ENCODE measurements at regions not wholly inside any gene's neighbourhood (a gene's known extent, or its start where the extent isn't known, plus 50 kb on each side); places are given as distances from the start of the nearest gene placed in this dataset.

DNA sequence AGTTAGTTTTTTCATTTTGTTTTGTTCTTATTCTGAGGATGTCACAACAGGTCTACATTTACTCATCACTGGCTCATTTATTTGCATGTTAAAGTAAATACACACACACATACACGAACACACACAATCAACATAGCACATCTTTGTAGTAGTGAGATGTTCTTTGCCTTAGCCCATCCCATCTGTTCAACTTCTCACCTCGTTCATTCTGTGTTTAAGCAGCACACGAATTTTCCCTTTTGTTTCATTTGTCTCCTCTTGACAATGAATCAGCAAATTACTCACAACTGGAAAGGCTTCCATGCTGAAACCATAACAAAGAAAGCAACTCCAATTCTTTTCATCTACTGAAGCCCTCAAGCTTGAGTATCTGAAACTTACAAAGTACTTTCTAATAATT lies 133.3 kb upstream of the CHRM3 start:
- intact Hi-C loops (cut with micrococcal nuclease), result no loop called here
- no peaks in the 10 kb centered on the region for H3K36me3 Mint-ChIP-seq (ENCODE audit: low read depth)
- H3K9me3 Mint-ChIP-seq, result peaks cover 25% of the 10 kb centered on the region
- no peaks in the 10 kb centered on the region for H3K27me3 Mint-ChIP-seq
- no peaks in the 10 kb centered on the region for H3K4me1 Mint-ChIP-seq (ENCODE audit: low read depth)
- no peak overlapping the region for H3K4me3 Mint-ChIP-seq
- H3K27ac Mint-ChIP-seq, result no peak overlapping the region

DNA sequence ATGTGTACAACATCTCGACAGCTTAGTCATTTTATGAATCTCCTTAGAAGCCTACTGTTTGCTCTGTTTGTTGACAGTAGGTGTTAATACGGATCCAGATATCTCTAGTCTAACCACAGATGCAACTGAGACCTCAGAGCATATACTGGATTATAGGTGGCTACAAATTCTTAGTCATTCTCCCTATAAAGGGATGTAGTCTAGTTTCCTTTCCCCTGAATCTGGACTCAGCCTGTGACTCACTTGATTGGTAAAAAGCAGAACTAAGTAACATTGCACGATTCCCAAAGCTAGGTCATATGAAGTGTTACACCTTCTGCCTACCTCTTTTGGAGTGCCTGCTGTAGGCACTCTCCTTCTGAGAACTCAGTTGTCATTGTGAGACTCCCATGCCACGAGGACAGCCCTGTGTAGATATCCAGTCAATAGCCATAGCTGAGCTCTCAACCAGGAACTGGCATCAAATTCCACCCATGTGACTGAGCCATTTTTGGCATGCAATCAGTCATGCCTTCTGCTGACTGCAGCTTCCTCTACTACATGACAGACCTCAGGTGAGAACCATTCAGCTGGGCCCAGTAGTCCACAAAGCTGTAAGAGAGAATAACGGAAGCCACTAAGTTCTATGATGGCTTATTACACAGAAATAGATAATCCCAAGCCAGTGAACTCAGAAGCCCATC lies 135.9 kb upstream of the CHRM3 start:
- Mint-ChIP-seq H3K9me3 (no peaks in the 10 kb centered on the region), H3K27me3 (no peaks in the 10 kb centered on the region), H3K36me3 (ENCODE audit: low read depth) (no peaks in the 10 kb centered on the region), H3K4me1 (ENCODE audit: low read depth) (no peaks in the 10 kb centered on the region), H3K4me3 (no peak overlapping the region), H3K27ac (no peak overlapping the region)
- intact Hi-C loops (cut with micrococcal nuclease), result no loop called here

- Mint-ChIP-seq H3K4me1 (ENCODE audit: low read depth) (no peaks in the 10 kb centered on the region), H3K27me3 (no peaks in the 10 kb centered on the region), H3K27ac (no peak overlapping the region), H3K9me3 (no peaks in the 10 kb centered on the region), H3K4me3 (no peak overlapping the region), H3K36me3 (ENCODE audit: low read depth) (no peaks in the 10 kb centered on the region)
- intact Hi-C loops (cut with micrococcal nuclease), result no loop called here
These were observed 139.1 kb upstream of the CHRM3 start for GRCh38 chr1:239247285-239247684.

GRCh38 chr1:239244084-239244483 lies 142.3 kb upstream of the CHRM3 start:
- no peaks in the 10 kb centered on the region for H3K36me3 Mint-ChIP-seq (ENCODE audit: low read depth)
- peaks cover 9% of the 10 kb centered on the region for H3K9me3 Mint-ChIP-seq
- H3K27me3 Mint-ChIP-seq, result no peaks in the 10 kb centered on the region
- no peaks in the 10 kb centered on the region for H3K4me1 Mint-ChIP-seq (ENCODE audit: low read depth)
- H3K27ac Mint-ChIP-seq, result no peak overlapping the region
- intact Hi-C loops (cut with micrococcal nuclease), result no loop called here
- no peak overlapping the region for H3K4me3 Mint-ChIP-seq

DNA sequence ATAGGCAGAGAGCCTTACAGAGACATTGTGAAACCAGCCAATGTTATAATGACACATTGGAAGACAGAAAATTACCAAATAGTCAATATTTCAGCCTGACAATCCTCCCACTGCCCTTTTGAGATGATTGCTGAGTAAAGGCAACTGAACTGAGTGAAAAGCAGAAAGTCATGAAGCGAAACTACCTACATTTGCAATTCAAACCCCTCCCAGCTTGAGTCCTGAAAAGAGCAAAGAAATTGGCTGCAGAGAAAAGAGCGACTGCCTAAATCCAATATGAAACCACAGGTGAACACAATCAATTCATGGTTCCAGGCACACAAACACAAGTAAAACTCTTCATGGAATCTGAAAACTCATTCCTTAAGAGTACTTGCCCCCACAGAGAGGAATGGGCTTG lies 143.4 kb upstream of the CHRM3 start:
- no peak overlapping the region for H3K4me3 Mint-ChIP-seq
- H3K27ac Mint-ChIP-seq, result no peak overlapping the region
- H3K36me3 Mint-ChIP-seq (ENCODE audit: low read depth), result no peaks in the 10 kb centered on the region
- intact Hi-C loops (cut with micrococcal nuclease), result no loop called here
- no peaks in the 10 kb centered on the region for H3K27me3 Mint-ChIP-seq
- no peaks in the 10 kb centered on the region for H3K4me1 Mint-ChIP-seq (ENCODE audit: low read depth)
- H3K9me3 Mint-ChIP-seq, result peaks cover 19% of the 10 kb centered on the region

DNA sequence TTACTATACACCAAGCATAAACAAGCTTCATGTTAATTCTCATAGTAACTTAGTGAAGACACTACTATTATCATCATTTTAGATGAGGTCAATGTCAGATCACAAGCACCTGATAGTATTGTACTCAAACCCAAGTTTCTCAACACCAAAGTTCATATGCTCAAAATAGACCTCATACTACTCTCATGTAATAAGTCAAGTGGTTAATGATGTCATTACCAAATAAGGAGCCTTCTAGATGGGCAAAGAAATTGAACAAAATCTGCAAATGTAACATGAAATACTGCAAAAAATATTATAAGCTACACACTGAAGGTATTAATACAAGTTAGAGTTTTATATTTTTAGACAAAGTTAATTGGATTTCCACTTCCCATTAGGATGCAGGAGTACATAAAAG lies 144.0 kb upstream of the CHRM3 start:
- no peak overlapping the region for H3K4me3 Mint-ChIP-seq
- H3K36me3 Mint-ChIP-seq (ENCODE audit: low read depth), result no peaks in the 10 kb centered on the region
- H3K27me3 Mint-ChIP-seq, result no peaks in the 10 kb centered on the region
- H3K9me3 Mint-ChIP-seq, result peaks cover 19% of the 10 kb centered on the region
- intact Hi-C loops (cut with micrococcal nuclease), result no loop called here
- no peak overlapping the region for H3K27ac Mint-ChIP-seq
- no peaks in the 10 kb centered on the region for H3K4me1 Mint-ChIP-seq (ENCODE audit: low read depth)

DNA sequence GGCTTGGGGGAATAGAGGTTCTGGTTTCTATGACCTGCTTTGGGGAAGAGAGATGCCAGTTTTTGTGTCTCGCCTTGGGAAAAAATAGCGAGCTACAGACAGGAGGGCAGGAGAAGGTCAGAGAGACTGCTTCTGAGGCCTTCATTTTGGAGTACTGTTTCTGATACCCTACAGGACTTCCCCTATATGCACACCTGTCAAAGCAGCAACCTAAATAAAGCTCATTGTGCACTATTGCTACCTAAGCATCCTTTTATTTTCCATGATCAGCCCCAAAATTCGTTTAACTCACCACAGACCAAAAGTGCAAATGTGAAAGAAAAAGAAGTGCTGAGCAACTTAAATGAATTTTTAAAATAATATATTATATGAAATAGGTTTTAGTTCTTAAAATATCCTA lies 145.6 kb upstream of the CHRM3 start:
- Mint-ChIP-seq H3K27me3 (no peaks in the 10 kb centered on the region), H3K4me3 (no peak overlapping the region), H3K27ac (no peak overlapping the region), H3K9me3 (peaks cover 19% of the 10 kb centered on the region), H3K36me3 (ENCODE audit: low read depth) (no peaks in the 10 kb centered on the region), H3K4me1 (ENCODE audit: low read depth) (no peaks in the 10 kb centered on the region)
- intact Hi-C loops (cut with micrococcal nuclease), result no loop called here

GRCh38 chr1:239239529-239239928 lies 146.8 kb upstream of the CHRM3 start:
- no peaks in the 10 kb centered on the region for H3K27me3 Mint-ChIP-seq
- H3K4me3 Mint-ChIP-seq, result no peak overlapping the region
- H3K9me3 Mint-ChIP-seq, result peaks cover 19% of the 10 kb centered on the region
- intact Hi-C loops (cut with micrococcal nuclease), result no loop called here
- H3K4me1 Mint-ChIP-seq (ENCODE audit: low read depth), result no peaks in the 10 kb centered on the region
- no peaks in the 10 kb centered on the region for H3K36me3 Mint-ChIP-seq (ENCODE audit: low read depth)
- H3K27ac Mint-ChIP-seq, result no peak overlapping the region

- Mint-ChIP-seq H3K36me3 (ENCODE audit: low read depth) (no peaks in the 10 kb centered on the region), H3K27ac (no peak overlapping the region), H3K27me3 (no peaks in the 10 kb centered on the region), H3K4me3 (no peak overlapping the region), H3K4me1 (ENCODE audit: low read depth) (no peaks in the 10 kb centered on the region), H3K9me3 (peaks cover 19% of the 10 kb centered on the region)
- intact Hi-C loops (cut with micrococcal nuclease), result no loop called here
These were observed 148.5 kb upstream of the CHRM3 start for GRCh38 chr1:239237912-239238311.

- no peaks in the 10 kb centered on the region for H3K4me1 Mint-ChIP-seq (ENCODE audit: low read depth)
- no peaks in the 10 kb centered on the region for H3K36me3 Mint-ChIP-seq (ENCODE audit: low read depth)
- H3K9me3 Mint-ChIP-seq, result peaks cover 15% of the 10 kb centered on the region
- H3K4me3 Mint-ChIP-seq, result no peak overlapping the region
- no peak overlapping the region for H3K27ac Mint-ChIP-seq
- intact Hi-C loops (cut with micrococcal nuclease), result no loop called here
- H3K27me3 Mint-ChIP-seq, result no peaks in the 10 kb centered on the region
These were observed 152.7 kb upstream of the CHRM3 start for GRCh38 chr1:239233626-239234025.

- H3K36me3 Mint-ChIP-seq (ENCODE audit: low read depth), result no peaks in the 10 kb centered on the region
- intact Hi-C loops (cut with micrococcal nuclease), result no loop called here
These were observed 153.4 kb upstream of the CHRM3 start for GRCh38 chr1:239232921-239233320.

DNA sequence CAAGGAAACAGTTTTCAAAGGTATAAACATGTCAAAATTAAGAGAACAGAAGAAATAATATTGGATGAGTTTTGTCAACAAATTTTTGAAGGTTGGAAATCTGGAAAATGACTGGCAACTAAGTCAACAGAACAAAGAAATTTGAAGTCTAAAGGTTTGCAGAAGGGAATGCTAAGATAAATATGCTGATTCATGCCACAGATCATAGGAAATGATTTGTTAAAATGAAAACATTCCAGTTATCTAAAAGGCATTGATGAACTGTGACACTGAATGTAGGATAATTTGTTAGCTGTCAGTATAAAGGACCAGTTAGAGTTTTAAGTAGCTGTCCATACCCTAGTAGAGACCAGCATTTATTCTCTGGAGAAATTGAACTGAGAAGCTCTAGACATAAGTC lies 157.9 kb upstream of the CHRM3 start:
- Mint-ChIP-seq H3K36me3 (ENCODE audit: low read depth) (no peaks in the 10 kb centered on the region), H3K4me1 (ENCODE audit: low read depth) (no peaks in the 10 kb centered on the region), H3K27me3 (no peaks in the 10 kb centered on the region), H3K9me3 (peaks cover 39% of the 10 kb centered on the region), H3K27ac (no peak overlapping the region), H3K4me3 (no peak overlapping the region)
- intact Hi-C loops (cut with micrococcal nuclease), result no loop called here

More at GRCh38 chr1:239232921-239233320, 153.4 kb upstream of the CHRM3 start:
- Mint-ChIP-seq H3K4me1 (ENCODE audit: low read depth) (no peaks in the 10 kb centered on the region), H3K27me3 (no peaks in the 10 kb centered on the region), H3K27ac (no peak overlapping the region), H3K4me3 (no peak overlapping the region), H3K9me3 (peaks cover 10% of the 10 kb centered on the region)

- intact Hi-C loops (cut with micrococcal nuclease), result no loop called here
- Mint-ChIP-seq H3K9me3 (peaks cover 70% of the 10 kb centered on the region), H3K4me1 (ENCODE audit: low read depth) (no peaks in the 10 kb centered on the region), H3K36me3 (ENCODE audit: low read depth) (no peaks in the 10 kb centered on the region), H3K4me3 (no peak overlapping the region), H3K27me3 (no peaks in the 10 kb centered on the region), H3K27ac (no peak overlapping the region)
These were observed 161.0 kb upstream of the CHRM3 start for GRCh38 chr1:239225396-239225795.

DNA sequence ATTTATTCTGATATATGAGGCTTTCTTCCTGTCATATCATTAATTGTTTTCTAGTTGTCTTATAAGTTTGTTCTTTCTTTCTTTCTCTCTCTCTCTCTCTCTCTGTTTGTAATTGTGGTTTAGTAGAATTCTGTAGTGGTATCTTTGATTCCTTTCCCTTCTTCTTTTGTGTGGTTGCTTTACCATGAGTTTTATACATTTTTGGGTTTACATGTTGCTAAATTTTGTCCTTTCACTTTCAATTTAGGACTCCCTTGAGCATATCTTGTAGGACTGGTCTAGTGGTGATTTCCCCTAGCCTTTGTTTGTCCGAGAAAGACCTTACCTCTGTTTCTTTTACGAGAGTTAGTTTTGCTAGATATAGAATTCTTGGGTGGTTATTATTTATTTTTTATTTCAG lies 162.3 kb upstream of the CHRM3 start:
- H3K27me3 Mint-ChIP-seq, result no peaks in the 10 kb centered on the region
- peaks cover 65% of the 10 kb centered on the region for H3K9me3 Mint-ChIP-seq
- H3K27ac Mint-ChIP-seq, result no peak overlapping the region

GRCh38 chr1:239222999-239223398 lies 163.4 kb upstream of the CHRM3 start:
- no peaks in the 10 kb centered on the region for H3K27me3 Mint-ChIP-seq
- intact Hi-C loops (cut with micrococcal nuclease), result no loop called here
- no peak overlapping the region for H3K27ac Mint-ChIP-seq
- H3K9me3 Mint-ChIP-seq, result peaks cover 63% of the 10 kb centered on the region
- no peaks in the 10 kb centered on the region for H3K36me3 Mint-ChIP-seq (ENCODE audit: low read depth)
- H3K4me3 Mint-ChIP-seq, result no peak overlapping the region
- no peaks in the 10 kb centered on the region for H3K4me1 Mint-ChIP-seq (ENCODE audit: low read depth)

More for the DNA sequence above, 162.3 kb upstream of the CHRM3 start:
- no peak overlapping the region for H3K4me3 Mint-ChIP-seq
- no peaks in the 10 kb centered on the region for H3K36me3 Mint-ChIP-seq (ENCODE audit: low read depth)
- H3K4me1 Mint-ChIP-seq (ENCODE audit: low read depth), result no peaks in the 10 kb centered on the region
- intact Hi-C loops (cut with micrococcal nuclease), result no loop called here

All from dendritic cell treated with granulocyte-macrophage colony-stimulating factor and Interleukin-4, amounts not matched to agents 40 ng/mL and 50 ng/mL, for 4 days (primary cell).